Activated T-cell treated with anti-CD3 and anti-CD28 coated beads, Interleukin-2, amount 50 U/mL, for 48 hours (primary cell): ENCODE measurements at regions not wholly inside any gene's neighbourhood (a gene's known extent, or its start where the extent isn't known, plus 50 kb on each side); places are given as distances from the start of the nearest gene placed in this dataset.

Experiments used
- DNase-seq, 2 experiments: peaks; one replicate each; pipeline ENCODE4 v3.0.0-alpha.2; 2020

DNA sequence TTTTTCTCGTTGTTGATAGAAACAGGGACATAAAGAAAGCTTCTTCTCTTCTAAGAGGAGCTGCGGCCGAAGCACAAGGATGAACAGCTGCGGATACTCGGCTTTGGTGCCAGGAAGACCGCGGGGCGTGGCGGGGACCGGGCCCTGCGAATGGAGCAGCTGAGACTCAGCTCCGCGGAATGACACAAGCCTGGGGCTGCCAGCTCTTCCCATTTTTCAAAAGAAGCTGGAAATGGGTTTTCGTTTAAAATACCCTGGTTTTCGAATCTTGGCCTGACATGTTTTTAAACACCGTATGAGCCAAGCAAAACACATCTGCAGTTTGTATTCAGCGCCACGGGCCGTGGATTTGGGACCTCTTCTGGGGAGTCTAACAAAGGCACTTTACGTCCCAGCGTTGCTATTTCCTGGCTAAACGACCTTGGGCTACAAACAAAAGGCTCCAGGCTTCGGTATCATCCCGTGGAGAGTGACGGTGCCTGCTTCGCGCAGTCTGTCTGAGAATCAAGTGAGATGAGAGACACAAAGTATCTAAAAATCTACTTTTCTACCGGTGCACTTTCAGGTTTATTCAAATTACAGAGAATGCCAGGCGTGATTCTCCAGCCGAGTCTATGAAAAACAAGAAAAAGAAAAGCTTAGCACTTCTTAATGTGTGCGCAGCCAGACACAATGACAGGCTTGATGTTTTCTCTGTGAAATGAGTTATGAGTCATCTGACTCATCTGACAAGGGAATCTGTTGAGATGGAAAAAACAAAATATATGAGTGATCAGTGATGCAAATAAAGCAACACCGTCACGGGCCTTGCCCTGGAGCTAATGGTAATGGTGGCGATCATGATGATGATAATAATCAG, 114.0 kb upstream of the TMEM132D start:
- DNase-seq, result no peak

DNA sequence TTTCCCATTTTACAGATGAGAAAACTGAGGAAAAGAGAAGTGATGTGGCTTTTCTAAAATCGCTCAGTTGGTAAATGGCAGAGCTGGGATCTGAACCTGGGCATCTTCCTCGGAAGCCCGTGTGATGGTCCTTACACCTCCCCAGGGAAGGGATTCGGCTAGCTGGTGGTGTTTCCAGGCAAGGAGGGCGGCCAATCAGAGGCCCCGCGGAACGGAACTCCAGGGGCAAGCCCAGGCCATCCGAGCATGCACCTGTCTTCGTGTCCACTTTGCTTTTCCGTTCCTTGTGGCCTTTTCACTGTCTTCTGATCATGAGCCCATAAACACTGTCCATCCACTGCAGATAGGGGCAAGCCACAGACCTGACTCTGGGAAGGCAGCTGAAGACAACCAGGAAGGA, 114.8 kb upstream of the TMEM132D start:
- DNase-seq, result no peak

DNA sequence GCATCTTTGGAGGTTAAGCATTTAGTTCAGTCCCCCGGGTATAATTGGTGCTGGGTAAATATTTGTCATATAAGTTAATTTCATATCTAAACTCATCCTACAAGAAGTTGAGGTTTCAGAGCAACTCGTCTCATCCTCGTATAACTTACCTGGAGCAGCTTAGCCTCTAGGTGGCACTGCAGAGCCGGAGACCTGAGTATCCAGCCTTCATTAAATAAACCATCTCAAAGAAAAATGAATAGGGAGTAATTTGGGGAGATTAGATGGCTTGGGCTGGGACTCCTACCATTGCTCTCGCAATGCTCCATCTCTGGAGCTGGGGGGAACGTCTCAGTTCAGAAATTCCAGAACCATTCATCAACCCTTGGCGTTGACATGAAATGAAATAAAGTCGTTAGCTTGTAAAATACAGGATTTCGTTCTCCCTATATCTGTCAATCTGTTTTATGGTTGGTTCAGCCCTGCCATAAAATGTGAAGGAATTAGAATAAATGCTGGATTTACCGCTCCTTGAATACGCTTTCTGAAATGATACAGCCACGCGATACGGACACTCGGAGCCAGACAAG, 122.9 kb upstream of the TMEM132D start:
- peak; percentile 44 to 47 for DNase-seq

DNA sequence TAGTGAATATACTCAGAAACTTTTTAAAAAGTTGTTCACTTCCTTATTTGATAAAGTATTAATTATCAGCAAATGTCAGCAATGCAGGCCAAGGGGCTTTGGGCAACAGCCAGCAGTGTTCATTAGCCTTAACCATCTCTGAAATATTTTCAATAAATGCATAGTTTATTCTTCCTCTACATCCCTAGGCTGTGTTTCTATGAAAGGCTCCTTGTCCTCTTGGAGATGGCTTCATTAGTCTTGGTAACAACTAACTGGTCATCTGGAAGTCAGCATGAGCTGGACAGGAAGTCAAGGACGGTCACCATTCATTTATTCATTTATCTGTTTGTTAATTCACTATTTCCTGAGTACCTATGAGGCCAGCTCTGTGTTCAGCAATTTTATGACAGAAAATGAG, 124.0 kb upstream of the TMEM132D start:
- DNase-seq, result no peak

DNA sequence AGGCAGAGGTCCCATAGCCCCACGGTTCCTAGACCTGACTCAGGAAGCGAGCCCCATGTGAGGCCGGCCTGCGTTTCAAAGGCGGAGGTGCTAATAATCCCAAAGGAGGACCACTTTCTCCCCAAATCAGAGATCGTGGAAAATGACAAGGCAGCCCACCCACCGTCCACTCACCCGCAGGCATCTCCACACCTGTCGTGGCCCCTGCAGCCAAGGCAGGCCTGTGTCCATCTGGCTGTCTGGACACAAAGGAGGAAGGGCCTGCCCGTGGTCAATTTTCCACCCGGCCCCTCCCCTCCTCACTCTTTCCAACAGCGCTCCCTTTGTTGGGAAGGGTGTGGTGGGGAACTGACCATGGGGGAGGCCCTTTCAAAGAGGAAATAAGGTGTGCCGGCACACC, 125.3 kb upstream of the TMEM132D start:
- DNase-seq, result no peak

DNA sequence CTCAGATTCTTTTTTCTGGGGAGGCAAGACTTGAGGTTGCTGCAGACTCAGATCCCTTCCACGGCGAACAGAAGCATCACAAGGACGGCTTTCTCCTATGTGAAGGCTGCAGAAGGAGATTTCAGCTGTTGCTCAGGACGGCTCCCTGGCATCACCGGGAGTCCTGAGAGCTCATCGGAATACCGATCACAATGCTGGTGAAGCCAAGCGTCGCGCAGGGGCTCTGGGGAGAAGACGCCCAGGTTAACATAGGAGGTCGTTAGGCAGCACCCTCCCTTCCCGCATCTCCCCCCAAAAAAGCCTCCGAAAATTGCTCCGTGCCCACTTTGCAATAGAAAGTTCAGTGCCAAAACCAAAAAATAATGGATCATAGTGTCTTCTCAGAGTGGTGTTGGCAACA, 127.2 kb upstream of the TMEM132D start:
- DNase-seq, result no peak

DNA sequence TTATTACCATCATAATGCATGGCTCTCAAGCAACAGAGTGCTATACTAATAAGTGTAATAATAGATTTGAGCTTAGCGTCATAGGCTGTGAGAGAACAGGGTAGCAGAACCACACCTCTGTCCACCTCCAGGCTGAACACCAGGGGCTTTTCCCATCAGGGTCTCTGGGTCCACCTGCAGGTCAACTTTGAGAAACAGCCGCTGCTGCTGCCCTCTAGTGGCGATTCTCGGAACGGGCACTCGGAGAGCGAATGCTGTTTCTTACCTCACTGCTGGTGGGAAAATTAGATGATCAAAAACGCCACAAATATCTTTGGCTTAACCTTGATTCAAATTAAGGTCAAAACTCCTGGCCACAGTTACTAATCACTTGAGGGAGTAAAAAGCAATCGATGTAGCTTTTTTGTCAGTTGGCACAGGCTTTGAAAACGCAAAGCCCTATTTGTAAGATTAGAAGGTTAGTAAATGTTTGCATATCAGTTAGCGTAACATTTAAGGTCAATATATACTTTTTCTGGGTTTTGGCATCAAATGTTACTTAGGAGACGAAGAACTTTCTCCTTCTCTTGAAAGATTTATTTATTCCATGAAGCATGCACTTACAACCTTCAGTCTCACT, 127.9 kb upstream of the TMEM132D start:
- peak; percentile 82 to 83 for DNase-seq

DNA sequence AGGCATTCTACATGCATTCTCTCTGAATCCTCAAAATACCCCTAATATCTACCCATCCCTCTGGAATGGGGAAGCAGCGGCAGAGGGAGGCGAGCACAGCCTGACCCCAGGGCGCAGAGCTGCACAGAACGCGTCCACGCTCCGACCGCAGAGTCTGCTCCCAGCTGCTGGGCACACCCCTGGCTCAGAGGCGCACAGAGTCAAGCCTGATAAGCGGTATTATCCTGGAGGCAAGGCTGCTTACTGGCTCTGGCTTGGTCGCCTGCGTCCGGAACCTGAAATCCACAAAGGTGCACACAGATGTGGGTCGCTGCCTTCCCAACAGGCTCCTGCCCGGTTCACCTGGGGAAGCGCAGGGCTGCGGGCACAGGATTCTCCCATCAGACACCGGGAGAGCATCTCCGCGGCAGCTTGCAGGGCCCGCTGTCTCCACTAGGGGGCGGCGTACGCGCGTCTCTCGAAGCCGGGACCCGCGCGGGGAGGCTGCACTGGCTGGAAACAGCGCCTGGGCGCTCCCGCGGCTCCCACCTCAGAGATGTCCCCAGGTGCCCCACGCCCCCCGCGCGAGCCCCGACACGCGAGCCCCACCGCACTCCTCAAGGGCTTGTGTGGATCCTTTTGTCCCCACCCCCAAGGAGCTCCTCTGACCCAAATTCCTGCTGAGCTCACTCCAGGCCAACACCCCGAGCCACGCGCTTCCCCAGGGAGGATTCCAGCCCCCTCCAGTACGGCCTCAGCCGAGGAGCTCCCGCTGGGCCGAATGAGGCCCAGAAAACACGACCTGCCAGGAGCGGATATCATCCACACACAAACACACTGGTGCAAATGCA, 120.1 kb upstream of the FZD10 start:
- DNase-seq, result peak; percentile 69 to 76

DNA sequence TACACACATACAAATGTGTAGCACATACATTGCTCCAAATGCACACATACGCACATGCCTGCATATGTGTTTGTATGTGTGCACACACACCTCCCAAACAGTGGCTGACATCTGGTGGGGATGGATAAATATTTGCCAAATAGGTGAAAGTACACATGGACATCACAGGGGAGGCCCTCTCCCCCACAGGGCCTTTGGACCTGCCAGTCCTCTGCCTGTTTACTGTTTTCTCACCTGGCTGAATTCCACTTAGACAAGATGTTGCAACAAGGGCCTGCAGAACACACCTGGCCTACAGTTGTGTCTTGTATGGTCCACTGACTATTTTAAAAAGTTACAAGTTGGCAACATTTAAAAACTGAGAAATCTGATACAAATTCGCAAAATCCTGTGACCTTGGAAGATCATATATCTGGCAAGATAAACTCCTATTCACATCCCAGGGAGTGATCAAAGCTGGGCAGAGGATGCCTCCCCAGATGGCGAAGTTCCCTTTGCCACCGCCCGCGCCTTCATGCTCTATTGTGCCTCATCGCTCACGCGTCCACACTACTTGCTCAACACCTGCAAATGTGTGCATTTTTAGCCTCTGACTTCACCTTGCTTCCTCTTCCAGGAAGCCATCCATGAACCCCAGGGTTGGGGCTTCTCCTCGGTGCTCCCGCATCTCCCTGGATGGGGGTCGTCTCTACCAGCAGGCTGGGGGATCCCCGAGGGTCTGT, 118.4 kb upstream of the FZD10 start:
- DNase-seq, result no peak

DNA sequence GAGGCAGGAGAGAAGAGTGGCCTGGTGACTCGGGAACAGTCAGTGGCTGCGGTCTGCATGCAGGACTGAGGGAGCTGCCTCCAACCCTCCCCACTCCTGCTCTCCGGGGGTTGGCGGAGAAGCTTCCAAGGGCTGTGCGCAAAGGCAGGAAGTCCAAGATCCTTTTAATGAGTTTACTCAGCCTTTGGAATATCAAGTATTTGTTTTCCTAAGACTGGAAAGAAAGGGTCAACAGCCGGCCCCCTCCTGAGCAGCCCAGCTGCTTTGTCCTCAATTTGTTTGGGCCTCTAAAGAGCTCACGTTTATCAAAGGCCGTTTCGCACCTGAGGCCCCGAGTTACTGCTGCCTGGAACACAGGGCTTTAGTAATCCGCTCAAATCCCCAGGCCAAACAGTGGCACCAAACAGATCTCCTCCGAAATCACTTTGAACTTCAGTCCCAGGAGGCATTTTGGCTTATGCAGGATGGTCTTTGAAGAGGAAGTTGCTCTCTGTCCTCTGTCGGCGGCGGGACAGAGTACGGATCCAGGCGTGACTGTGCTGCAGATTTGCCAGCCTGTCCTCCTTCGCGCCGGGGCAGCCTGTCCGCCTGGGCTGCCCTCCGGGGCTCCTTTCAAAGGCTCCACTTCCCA, 117.2 kb upstream of the FZD10 start:
- DNase-seq, result no peak

DNA sequence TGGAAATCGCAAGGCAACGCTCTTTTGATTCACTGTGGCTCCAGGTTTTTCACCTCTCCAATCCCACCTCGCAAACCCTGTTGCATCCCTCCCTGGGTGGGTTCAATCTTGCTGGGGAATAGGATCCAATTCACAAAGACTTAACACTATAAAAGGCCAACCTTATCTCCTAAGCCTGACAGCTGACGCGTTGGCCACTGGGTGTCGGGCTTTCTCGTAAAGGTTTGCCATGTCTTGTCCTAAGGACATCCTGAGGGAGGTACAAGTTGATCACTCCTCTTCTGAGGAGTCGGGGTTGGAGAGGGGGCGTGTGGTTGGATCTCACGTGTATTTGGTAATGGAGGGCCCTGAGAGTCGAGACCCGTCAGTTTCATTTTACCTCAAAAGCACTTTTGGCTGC, 112.6 kb upstream of the FZD10 start:
- no peak for DNase-seq

DNA sequence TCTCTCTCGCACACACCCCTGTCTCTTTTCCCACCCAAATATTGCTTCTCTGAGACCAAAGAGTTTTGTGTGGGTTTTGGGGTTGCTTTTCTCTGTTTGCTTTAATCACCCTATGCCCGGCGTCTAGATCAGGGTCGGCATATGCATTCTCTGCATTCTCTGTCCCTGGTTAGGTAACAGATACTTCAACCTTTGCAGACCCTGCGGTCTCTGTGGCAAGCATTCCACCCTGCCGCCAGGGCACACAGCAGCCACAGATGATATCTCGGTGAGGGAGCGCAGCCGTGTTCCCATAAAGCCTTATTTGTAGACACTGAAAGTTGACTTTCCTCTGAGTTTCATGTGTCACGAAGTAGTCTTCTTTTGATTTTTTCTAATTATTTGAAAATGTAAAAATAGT, 110.4 kb upstream of the FZD10 start:
- no peak for DNase-seq

DNA sequence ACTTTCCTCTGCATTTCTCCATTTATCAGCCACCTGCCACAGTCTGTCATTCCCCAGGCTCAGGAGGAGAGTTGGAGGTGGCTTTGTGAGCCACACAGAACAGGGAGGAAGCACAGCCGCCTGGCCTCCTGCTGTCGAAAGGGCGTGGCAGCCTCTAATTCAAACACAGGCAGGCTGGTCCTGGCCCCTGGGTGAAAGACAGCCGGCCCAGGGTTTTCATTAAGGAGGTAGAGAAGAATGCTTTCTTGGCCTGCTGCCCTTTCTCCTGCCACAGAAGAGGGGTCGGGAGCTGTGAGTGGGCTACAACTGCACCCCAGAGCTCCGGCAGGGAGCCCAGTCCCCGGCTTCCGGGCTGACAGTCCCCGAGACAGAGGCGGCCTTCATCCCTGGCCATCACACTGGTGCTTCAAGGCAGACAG, 108.6 kb upstream of the FZD10 start:
- DNase-seq, result no peak

DNA sequence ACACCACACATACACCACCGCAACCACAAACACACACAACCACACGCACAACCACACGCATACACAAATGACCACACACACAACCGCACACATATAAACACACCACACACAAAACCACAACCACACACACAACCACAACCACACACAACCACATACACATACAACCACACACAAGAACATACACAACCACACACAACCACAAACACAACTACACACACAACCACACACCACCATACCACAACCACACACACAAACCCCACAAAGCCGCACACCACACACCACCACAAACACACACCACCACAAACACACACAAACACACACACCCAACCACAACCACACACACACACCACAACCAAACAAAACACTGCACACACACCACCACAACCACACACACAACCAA, 107.5 kb upstream of the FZD10 start:
- no peak for DNase-seq

DNA sequence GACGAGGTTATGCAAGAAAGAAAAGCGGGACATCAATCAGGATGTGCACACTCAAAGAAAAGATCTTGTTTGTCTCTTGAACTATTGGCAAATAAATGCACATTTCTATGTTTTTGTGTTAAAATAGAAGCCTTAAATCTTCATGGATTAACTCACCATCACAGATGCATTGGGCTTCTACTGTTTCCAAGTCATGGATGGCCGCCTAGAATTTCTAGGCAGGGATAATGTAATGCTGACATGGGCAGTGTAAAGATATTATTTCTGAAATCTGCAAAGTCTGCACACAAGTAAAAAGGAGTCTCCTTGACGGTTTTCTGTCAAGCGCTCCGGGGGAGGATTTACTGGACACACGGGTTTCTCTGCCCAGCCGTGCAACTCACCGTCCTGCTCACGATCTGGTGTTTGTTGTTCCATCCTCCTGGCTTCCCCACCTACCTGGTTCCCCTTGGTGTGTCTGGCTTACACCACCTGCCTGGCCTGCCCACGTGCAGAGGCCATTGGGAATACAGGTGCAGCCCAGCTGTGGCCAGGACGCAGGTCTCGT, 103.3 kb upstream of the FZD10 start:
- DNase-seq, result no peak

DNA sequence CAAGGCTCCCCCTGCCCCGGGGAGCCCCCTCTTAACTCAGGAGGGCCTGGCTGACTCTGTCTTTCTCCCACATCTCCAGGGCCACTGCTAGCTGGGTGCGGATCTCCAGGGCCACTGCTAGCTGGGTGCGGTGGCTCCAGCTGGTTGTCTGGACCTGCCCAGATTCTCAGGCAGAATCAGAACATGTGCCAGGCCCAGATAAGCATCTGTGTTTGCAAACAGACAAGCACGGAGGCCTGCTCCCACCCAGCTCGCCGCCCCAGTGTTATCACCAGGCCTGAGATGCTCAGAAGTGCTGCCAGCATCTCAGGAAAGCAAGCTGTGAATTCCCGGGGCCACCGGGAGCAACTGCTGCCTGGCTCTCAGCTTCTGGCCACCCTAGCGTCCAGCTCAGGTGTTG, 98.4 kb upstream of the FZD10 start:
- DNase-seq, result no peak

DNA sequence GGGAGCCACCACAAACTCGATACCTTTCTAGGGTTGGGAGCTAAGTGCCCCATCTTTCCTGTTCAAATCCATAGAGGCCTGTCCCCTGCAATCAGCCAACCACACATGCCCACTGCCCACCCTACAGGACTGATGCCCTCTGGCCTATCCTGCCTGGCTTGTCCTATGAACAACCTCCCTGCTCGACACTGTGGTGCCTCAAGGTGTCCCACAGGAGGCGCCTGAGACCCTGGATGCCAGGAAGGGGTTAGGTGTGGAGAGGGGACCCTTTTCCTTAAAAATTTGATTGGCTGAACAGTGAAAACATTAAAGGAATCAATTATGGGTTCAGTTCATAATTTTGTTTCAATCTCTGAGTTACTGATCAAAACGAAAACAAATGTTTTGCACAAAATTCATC, 97.3 kb upstream of the FZD10 start:
- no peak for DNase-seq

DNA sequence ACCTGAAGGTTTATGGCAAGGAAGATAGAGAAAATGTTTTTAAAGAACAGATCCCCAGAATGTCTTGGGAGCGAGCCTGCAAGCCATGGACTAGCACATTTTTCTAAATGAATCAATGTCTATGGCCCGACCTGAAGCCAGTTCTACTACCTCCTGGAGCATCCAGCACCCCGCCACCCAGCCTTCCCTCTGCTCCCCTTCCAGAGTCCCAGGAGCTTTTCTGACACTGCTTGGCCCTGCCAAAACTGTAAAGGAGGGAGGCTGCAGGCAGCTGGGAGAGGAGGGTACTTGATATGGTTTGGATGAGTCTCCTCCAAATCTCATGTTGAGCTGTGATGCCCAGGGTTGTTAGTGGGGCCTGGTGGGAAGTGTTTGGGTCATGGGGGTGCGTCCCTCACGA, 95.5 kb upstream of the FZD10 start:
- DNase-seq, result no peak

DNA sequence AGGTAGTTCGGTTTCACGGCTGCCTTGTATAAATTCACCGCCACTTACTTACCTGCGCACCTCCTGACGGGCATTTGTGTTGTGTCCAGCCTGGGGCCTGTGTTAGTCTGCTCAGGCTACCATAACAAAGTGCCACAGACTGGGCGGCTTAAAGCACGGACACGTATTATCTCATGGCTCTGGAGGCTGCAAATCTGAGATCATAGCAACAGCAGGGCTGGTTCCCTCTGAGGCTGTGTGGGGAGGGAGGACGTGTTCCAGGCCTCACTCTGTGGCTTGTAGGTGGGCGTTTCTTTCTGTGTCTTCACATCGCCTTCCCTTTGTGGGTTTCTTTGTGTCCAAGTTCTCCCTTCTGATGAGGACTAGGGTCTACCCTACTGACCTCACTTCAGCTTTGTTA, 93.5 kb upstream of the FZD10 start:
- no peak for DNase-seq

DNA sequence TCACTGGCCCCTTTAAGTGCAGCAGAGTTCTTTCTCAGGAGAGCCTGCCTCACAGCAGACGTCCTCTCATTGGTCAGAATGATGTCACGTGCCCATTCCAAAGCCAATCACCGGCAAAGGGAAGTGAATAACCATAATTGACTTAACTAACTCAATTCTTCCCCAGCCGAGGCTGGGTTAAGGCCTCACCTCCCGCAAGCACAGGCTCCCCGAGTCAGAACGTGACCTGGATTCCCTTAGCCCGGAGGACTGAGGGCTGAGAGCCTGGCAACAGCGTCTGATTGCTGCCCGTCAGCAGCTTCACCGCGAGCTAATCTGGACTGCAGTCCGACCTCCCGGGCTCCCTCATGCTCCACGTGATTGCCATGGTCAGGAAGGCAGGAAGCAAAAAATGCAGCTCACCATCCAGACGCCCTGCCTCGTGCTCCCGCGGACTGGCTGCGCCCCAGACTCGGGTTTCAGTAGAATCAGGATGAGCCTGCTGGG, 92.1 kb upstream of the FZD10 start:
- no peak for DNase-seq

DNA sequence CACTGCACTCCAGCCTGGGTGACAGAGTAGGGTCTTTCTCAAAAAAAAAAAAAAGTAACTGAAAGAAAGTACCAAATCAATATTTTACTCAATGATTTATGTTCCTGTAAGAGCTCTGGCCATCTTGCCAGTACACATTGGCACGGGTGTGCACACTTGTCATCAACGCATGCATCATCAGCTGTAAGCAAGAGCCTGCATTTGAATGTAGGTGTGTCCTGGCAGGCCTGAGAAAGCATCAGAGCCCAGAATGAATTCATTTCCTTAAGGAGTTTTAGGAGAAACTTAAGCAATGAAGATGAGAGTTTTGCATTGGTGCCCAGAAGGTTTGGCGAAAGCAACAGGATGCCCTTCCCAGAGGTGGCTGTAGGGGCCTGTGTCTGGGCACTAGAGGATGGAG, 88.5 kb upstream of the FZD10 start:
- no peak for DNase-seq
